ENCODE measurements at regions not wholly inside any gene's neighbourhood (a gene's known extent, or its start where the extent isn't known, plus 50 kb on each side); places are given as distances from the start of the nearest gene placed in this dataset.

DNA sequence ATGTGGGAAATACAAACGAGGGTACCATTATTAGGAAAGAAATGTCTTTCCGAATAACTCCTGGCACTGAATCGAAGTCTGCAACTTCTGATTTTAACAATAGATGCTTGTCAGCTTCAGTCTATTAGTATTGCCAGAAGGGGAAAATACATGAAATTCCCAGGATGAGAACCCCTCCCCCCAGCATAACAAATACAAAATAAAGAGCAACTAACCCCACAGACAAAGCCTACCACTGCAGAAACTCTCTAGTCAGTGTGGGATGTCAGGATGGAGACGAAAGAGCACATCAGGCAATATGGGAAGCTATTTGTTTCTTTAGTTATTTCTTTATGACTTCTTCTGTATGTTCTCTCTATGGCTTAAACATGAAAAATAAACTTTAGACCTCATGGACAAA, 365.0 kb upstream of the CDH2 start (continued):
- TF ChIP-seq, protein P1, sequence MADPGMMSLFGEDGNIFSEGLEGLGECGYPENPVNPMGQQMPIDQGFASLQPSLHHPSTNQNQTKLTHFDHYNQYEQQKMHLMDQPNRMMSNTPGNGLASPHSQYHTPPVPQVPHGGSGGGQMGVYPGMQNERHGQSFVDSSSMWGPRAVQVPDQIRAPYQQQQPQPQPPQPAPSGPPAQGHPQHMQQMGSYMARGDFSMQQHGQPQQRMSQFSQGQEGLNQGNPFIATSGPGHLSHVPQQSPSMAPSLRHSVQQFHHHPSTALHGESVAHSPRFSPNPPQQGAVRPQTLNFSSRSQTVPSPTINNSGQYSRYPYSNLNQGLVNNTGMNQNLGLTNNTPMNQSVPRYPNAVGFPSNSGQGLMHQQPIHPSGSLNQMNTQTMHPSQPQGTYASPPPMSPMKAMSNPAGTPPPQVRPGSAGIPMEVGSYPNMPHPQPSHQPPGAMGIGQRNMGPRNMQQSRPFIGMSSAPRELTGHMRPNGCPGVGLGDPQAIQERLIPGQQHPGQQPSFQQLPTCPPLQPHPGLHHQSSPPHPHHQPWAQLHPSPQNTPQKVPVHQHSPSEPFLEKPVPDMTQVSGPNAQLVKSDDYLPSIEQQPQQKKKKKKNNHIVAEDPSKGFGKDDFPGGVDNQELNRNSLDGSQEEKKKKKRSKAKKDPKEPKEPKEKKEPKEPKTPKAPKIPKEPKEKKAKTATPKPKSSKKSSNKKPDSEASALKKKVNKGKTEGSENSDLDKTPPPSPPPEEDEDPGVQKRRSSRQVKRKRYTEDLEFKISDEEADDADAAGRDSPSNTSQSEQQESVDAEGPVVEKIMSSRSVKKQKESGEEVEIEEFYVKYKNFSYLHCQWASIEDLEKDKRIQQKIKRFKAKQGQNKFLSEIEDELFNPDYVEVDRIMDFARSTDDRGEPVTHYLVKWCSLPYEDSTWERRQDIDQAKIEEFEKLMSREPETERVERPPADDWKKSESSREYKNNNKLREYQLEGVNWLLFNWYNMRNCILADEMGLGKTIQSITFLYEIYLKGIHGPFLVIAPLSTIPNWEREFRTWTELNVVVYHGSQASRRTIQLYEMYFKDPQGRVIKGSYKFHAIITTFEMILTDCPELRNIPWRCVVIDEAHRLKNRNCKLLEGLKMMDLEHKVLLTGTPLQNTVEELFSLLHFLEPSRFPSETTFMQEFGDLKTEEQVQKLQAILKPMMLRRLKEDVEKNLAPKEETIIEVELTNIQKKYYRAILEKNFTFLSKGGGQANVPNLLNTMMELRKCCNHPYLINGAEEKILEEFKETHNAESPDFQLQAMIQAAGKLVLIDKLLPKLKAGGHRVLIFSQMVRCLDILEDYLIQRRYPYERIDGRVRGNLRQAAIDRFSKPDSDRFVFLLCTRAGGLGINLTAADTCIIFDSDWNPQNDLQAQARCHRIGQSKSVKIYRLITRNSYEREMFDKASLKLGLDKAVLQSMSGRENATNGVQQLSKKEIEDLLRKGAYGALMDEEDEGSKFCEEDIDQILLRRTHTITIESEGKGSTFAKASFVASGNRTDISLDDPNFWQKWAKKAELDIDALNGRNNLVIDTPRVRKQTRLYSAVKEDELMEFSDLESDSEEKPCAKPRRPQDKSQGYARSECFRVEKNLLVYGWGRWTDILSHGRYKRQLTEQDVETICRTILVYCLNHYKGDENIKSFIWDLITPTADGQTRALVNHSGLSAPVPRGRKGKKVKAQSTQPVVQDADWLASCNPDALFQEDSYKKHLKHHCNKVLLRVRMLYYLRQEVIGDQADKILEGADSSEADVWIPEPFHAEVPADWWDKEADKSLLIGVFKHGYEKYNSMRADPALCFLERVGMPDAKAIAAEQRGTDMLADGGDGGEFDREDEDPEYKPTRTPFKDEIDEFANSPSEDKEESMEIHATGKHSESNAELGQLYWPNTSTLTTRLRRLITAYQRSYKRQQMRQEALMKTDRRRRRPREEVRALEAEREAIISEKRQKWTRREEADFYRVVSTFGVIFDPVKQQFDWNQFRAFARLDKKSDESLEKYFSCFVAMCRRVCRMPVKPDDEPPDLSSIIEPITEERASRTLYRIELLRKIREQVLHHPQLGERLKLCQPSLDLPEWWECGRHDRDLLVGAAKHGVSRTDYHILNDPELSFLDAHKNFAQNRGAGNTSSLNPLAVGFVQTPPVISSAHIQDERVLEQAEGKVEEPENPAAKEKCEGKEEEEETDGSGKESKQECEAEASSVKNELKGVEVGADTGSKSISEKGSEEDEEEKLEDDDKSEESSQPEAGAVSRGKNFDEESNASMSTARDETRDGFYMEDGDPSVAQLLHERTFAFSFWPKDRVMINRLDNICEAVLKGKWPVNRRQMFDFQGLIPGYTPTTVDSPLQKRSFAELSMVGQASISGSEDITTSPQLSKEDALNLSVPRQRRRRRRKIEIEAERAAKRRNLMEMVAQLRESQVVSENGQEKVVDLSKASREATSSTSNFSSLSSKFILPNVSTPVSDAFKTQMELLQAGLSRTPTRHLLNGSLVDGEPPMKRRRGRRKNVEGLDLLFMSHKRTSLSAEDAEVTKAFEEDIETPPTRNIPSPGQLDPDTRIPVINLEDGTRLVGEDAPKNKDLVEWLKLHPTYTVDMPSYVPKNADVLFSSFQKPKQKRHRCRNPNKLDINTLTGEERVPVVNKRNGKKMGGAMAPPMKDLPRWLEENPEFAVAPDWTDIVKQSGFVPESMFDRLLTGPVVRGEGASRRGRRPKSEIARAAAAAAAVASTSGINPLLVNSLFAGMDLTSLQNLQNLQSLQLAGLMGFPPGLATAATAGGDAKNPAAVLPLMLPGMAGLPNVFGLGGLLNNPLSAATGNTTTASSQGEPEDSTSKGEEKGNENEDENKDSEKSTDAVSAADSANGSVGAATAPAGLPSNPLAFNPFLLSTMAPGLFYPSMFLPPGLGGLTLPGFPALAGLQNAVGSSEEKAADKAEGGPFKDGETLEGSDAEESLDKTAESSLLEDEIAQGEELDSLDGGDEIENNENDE (IDR thresholded peaks at IDR 0.05; ENCODE audit: insufficient replicate concordance, low read length), result no peak
- TF ChIP-seq ZNF274 (IDR thresholded peaks at IDR 0.05; ENCODE audit: borderline replicate concordance, extremely low read depth, low read length), result no peak
- TF ChIP-seq CHD2 (IDR thresholded peaks at IDR 0.05; ENCODE audit: low read length), result no peak
- TF ChIP-seq POU5F1 (IDR thresholded peaks at IDR 0.05; ENCODE audit: low read depth, low read length), result no peak
- TF ChIP-seq, protein P2, sequence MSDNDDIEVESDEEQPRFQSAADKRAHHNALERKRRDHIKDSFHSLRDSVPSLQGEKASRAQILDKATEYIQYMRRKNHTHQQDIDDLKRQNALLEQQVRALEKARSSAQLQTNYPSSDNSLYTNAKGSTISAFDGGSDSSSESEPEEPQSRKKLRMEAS (IDR thresholded peaks at IDR 0.05), result no peak
- TF ChIP-seq YY1 (IDR thresholded peaks at IDR 0.05; ENCODE audit: low read depth, low read length), result no peak
